ENCODE measurements at regions not wholly inside any gene's neighbourhood (a gene's known extent, or its start where the extent isn't known, plus 50 kb on each side); places are given as distances from the start of the nearest gene placed in this dataset.
"Not testable (repeated sequence)": the region's sequence is repeated elsewhere in the genome, so short reads cannot be mapped to it uniquely, and the experiment has no call there.

DNA sequence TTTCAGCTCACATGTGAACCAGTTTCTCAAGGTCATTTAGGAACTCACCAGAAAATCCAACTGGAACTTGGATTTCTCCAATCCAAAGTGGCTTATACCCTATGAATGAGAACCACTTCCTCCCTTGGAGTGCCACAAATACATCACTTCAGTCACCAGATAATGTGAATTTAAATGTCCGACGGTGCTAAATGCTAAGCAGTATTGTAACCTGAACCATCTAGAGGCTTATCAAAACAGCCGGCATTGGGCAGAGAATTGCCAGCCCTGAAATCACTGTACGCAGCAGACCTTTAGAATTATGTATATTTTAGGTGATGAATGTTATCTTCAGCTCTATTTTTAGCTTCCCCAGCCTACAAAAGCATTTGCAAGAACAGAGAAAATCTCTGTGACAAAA is 76.8 kb upstream of the COX20 start:
- no peak for DNase-seq (ENCODE audit: low read depth, low spot score)

DNA sequence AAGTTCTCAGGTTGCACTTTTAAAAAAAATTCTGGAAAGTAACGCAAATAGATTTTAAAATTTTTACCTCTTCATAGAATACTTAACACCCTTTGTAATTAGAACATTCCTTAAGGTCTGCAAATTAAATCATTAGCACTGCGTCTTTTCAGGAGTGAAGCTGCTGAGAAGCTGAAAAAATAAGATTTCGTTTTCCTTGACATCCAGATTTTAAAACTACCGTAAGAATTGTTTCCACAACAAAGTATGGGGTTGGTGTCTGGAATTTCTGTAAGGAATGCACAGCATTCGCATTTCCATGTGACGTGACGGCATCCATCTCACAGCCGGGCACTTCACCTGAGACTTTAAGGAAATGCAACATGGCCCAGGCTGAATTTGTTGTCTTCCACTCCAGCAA is 76.3 kb upstream of the COX20 start:
- DNase-seq (ENCODE audit: low read depth, low spot score): no peak

DNA sequence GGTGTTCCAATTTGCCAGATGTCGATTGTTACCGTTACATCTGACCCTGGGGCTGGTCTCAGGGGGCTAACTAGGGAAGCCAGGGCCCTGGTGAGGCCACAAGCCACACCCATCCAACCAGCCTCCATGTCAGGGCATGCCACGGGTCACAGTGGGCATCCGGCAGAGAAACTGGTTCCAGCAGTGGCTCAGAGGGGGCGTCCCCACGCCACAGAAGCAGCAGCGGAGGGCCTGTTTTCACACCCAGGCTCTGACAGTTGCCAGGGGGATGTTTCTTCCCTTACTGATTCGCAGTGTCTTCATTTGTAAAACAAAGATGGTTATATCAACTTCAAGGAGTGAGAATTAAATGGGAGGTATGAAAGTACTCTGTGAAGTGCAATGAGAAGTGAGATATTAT is 75.0 kb upstream of the COX20 start:
- no peak for DNase-seq (ENCODE audit: low read depth, low spot score)

DNA sequence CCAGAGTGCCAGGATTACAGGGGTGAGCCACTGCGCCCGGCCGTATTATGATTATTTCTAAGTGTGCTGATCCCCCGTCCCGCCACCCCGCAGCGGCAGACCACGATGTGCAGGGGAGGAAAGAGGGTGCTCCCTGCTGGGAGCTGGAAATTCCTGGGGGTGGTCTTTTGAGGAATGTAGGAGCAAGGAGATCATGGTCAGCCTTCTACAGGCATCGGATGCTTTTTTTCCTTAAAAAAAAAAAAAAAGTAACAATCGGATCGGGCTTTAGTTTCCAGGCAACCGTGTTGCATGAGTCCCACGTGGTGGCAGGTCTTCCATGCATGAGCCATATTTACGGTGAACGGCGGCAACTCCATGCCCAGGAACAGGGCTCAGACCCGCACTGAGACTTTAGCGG is 74.2 kb upstream of the COX20 start:
- no peak for DNase-seq (ENCODE audit: low read depth, low spot score)

DNA sequence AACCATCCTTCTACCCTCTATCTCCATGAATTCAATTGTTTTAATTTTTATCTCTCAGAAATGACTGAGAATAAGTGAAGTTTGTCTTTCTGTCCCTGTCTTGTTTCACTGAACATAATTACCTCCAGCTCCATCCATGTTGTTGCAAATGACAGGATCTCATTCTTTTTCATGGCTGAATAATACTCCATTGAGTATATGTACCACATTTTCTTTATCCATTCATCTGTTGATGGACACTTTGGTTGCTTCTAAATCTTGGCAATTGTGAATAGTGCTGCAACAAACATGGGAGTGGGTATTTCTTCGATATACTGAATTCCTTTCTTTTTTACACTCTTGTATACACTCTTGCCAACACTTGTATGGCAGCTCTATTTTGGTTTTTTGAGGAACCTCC is 72.8 kb upstream of the COX20 start:
- no peak for DNase-seq (ENCODE audit: low read depth, low spot score)

DNA sequence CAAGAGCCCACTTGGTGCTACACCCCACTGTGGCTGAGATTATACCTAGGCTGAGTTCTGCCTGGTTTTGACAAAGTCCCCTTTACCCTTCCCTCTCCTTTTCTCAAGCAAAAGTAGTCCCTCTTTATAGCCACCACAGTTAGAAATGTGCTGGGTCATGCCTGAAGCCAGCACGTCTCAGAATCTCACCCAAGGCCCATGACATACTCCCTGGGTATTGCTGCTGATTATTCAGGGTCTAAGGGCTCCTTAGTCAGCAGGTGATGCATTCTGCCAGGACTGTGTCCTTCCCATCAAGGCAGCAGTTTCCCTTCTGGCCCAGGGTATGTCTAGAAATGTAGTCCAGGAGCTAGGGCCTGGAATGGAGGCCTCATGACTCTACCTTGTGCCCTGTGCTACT is 67.3 kb upstream of the COX20 start:
- DNase-seq (ENCODE audit: low read depth, low spot score): no peak

DNA sequence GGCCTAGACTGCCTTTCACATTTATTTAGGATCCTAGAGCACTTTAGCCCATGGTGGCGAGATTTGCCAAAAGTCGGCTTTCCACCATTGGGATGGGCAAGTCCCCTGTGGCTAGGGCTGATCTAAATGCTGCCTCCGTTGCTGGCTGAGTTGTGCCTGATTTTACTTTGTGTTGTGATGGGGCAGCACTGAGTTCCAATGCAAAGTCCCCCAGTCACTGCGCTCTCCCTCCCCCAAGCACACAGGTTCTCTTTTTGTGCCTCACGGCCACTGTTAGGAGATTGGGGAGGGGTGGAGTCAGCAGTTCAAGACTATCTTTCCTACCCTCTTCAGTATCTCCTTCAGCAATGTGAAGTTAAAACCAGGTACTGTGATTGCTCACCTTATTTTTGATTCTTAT is 66.7 kb upstream of the COX20 start:
- no peak for DNase-seq (ENCODE audit: low read depth, low spot score)

DNA sequence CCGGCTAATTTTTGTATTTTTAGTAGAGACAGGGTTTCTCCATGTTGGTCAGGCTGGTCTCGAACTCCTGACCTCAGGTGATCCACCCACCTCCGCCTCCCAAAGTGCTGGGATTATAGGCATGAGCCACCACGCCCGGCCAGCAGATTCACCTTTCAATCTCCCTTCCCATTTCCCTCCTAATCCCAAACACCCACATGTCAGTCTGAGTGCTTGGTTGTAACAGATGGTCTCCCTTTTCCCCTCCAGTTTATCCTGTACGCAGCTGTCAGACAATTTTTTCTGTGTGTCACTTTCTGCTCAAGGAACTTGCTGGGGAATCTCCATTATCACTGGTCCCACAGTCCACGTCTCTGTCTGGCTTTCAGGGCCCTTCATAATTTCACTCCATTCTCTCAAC is 64.9 kb upstream of the COX20 start:
- DNase-seq (ENCODE audit: low read depth, low spot score): not testable (repeated sequence)

DNA sequence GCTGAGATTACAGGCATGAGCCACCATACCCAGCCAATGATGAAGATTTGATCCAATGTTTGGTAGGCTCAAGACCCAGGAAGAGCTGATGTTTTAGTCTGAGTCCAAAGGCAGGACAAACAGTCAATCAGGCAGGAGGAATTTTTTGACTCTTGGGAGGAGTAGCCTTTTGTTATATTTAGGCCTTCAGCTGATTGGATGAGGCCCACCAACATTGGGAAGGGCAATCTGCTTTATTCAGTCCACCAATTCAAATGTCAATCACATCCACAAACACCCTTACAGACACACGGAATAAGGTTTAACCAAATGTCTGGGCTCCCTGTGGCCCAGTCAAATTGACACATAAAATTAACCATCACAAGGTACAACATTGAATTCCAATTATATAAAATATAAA is 61.9 kb upstream of the COX20 start:
- DNase-seq (ENCODE audit: low read depth, low spot score): no peak

DNA sequence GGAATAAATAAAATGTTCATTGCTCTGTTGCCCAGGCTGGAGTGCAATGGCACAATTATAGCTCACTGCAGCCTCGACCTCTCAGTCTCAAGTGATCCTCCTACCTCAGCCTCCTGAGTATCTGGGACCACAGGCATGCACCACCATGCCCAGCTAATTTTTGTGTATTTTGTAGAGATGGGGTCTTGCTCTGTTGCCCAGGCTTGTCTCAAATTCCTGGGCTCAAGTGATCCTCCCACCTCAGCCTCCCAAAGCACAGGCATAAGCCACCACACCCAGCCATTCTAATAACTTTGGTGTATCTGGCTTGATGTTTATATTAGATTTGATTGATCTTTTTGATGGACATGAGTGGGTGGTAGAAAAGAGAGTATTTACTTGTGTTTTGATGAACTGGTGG is 58.7 kb upstream of the COX20 start:
- DNase-seq (ENCODE audit: low read depth, low spot score): not testable (repeated sequence)

DNA sequence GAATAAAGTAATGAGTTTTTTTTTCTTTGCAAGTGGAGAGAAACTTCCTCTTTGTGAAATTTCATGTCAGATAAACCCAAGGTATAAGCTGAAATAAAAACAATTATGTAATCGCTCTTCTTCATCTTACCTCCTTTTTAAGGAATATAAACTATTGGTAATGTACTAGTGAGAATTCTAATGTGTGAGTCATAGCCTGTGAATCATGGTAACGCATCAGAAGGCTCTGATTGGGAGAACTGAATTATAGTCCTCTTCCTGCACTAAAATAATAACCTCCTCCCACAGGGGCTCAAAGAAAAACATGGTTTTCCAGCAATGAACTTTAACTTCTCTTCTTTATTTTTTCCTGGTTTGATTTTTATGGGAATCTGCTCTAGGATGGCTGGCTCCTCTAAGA is 57.1 kb upstream of the COX20 start:
- peak; percentile 44 for DNase-seq (ENCODE audit: low read depth, low spot score)

DNA sequence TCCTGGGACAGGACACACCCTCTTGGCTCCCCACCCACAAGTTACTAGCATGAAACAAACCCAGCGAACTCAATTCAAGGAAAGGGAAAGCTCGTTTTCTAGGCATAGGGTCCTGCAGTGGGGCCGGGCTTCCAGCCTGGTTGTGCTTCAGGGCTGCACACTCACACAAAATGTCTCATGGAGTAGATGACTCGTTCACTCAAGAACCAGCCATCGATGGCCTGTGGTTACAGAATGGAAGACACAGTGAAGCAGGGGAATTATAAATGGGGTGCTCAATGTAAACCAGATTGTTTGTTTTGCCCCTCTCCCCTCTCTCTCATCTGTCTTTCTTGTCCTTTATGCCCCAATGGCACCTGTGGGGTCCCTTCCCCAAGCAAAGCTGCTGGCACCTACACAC is 56.0 kb upstream of the COX20 start:
- DNase-seq (ENCODE audit: low read depth, low spot score): no peak

DNA sequence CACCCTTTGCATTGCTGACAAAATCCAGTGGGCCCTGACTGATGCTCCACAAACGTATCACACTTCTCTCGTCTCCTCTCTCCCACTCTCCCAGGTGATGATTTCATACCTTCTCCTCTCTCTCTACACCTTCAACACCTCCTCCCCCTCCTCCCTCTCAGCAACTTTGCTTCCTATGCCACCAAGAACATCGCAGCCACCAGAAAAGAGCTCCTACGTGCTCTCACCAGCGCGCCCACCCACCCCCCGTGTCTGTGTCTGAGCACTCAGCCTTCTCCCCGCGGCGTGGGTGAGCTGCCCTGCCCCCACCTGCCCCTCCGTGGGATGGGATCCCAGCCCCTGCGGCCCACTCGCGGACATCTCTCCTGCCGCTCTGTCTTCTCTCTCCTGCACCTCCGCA is 55.1 kb upstream of the COX20 start:
- no peak for DNase-seq (ENCODE audit: low read depth, low spot score)

DNA sequence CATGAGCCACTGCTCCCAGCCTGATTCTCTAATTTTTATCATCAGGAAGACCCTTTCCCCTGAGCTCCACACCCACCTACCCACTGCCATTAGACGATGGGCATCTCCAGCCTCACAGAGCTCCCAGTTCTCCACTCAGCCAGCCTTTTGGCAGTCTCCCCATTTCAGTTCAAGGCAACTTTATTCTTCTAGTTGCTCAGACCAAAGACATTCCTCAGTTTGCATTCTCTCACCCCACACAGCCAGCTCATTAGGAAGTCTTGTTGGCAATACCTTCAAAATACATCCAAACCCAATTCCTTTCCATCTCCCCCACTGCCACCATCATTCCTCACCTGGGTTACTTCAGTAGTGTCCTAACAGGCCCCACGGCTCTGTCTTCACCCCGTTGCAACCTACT is 53.4 kb upstream of the COX20 start:
- DNase-seq (ENCODE audit: low read depth, low spot score): no peak

DNA sequence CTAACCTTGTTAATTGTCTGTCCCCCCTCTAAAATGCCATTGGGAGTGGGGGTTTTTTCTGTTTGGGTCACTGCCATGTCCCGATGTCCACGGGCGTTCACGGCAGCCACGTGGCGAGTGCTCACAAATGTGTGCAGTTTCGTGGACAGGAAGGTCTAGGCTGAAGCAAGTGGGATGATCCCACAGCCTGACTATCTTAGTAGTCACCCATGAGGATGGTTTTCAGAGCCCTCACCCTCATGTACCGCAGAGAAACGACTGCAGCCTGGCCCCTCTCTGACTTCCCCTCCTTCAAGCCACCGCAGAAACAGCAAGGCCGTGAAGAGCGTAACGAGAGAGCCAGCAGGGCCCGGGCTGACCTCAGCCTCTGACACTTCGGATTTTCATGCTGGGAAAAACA is 52.3 kb upstream of the COX20 start:
- DNase-seq (ENCODE audit: low read depth, low spot score): no peak

Data from brain pericyte (primary cell).